SH-SY5Y (cell line): ENCODE measurements at regions not wholly inside any gene's neighbourhood (a gene's known extent, or its start where the extent isn't known, plus 50 kb on each side); places are given as distances from the start of the nearest gene placed in this dataset.

Experiments used
- GATA2 ChIP-seq: IDR thresholded peaks from 2 replicates; pipeline ENCODE4 v1.6.1; 2011; ENCODE audit warnings: mild to moderate bottlenecking, low read depth, low read length
- GATA3 ChIP-seq: IDR thresholded peaks from 2 replicates; pipeline ENCODE4 v1.6.1; 2011; ENCODE audit warnings: low read depth, mild to moderate bottlenecking, low read length, moderate library complexity

- TF ChIP-seq GATA3: no peak
These were observed 224.3 kb upstream of the SETMAR start for GRCh38 chr3:4078903-4079302.

DNA sequence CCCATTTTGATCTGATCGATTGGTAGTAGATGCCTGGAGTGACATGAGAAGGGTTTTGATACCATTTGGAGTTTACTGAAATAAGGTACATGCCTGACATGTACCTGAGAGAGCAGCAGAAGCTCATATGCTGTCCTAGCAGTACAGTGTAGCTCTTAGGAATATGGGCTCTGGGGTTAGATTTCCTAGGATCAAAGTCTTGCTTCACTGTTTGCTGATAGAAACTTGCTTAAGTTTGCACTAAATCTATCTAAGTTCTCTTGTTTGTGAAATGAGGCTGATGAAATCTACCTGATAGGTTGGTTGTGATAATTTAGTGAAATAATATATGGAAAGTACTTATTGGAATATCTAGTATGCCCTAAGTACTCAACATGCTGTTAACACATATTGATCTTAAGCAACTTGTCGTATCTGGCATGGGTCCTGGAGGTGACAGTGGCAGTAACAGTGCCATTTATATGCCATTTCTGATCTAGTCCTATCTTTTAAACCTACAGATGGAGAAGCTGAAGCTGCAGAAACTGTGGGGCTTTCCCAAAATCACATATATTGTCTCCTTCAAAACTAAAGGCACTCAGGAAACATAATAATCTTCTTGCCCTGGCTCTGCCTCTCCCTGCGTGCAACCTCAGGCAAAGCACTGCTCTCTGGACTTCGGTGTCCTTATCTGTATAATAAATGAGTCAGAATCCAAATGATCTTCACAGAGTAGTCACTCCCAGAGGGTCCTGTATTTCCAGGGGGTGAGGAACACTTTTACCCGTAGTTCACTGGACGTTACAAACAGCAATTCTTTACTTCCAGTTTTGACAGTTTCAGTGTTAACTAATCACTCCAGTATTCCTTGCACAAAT is 223.6 kb upstream of the SETMAR start:
- no peak for TF ChIP-seq GATA3
- TF ChIP-seq GATA2: no peak

- TF ChIP-seq GATA3: no peak
- no peak for TF ChIP-seq GATA2
These were observed 219.7 kb upstream of the SETMAR start for GRCh38 chr3:4083225-4084015.

DNA sequence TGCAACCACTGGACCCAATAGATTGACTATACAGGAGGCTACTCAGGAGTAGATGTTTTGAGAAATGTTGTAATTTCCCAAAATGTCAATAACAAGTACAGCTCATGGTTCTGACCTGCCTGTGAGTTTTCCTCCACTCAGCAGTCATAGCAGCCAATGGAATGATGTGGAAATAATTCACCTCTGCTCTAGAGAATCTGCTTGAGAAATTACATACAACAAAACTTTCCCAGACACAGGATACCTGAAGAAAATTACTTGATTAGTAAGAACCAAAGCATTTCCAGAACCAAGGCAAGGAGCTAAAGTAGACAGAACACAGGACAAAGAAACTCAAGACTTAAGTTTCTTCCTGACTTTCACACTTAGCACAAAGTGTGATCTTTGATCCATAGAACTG is 218.9 kb upstream of the SETMAR start:
- no peak for TF ChIP-seq GATA2
- TF ChIP-seq GATA3: no peak

DNA sequence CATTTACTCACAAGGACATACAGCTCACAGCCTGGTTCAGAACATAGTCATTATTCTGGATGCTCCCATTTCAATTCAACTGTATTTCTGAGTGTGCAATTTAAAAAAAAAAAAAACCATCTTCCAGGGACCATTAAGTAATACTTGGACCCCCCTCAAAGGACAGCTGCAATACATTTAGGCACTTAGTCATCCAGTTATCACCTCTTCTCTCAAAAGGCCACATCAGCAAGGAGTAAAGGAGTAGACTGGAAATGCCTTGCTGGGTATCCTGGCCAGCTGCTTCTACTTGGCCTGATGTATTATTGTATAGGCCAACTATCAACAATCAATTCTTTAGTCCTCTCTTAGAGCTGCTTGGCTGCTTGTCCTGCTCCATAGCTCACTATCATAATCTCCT is 211.4 kb upstream of the SETMAR start:
- TF ChIP-seq GATA2 (no peak), GATA3 (no peak)

GRCh38 chr3:4097801-4098200 is 205.4 kb upstream of the SETMAR start:
- no peak for TF ChIP-seq GATA2
- no peak for TF ChIP-seq GATA3

- TF ChIP-seq GATA2 (no peak), GATA3 (no peak)
These were observed 203.6 kb upstream of the SETMAR start for GRCh38 chr3:4099607-4100006.

DNA sequence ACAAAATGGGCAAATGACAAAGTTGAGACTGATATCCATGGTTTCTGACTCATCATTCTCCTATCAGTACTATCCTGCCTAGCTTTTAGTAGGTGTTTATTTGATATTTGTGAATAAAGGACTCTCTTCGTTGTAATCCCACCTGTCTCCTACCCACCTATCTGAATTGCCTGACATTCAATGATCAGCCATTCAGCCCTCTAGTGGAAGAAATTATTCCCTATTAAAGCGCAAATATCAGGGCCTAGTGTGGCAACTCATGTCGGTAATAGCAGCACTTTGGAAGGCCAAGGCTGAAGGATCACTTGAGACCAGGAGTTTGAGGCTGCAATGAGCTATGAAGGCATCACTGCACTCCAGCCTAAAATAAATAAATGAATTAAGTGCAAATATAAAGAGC is 195.7 kb upstream of the SETMAR start:
- TF ChIP-seq GATA2: no peak
- no peak for TF ChIP-seq GATA3

GRCh38 chr3:4113811-4114522 is 189.2 kb upstream of the SETMAR start:
- TF ChIP-seq GATA2: no peak
- no peak for TF ChIP-seq GATA3

GRCh38 chr3:4119119-4119518 is 184.1 kb upstream of the SETMAR start:
- TF ChIP-seq GATA3 (peak; percentile 64; the same call in 1 of the 2 replicates), GATA2 (peak; percentile 60)

- TF ChIP-seq GATA2 (no peak), GATA3 (no peak)
These were observed 177.6 kb upstream of the SETMAR start for GRCh38 chr3:4125576-4125975.

- TF ChIP-seq GATA2: no peak
- no peak for TF ChIP-seq GATA3
These were observed 164.9 kb upstream of the SETMAR start for GRCh38 chr3:4138150-4138785.

GRCh38 chr3:4138786-4139431 is 164.3 kb upstream of the SETMAR start:
- TF ChIP-seq GATA2 (no peak), GATA3 (no peak)
